Epithelial cell of proximal tubule (primary cell): ENCODE measurements at regions not wholly inside any gene's neighbourhood (a gene's known extent, or its start where the extent isn't known, plus 50 kb on each side); places are given as distances from the start of the nearest gene placed in this dataset.
"Not testable (repeated sequence)": the region's sequence is repeated elsewhere in the genome, so short reads cannot be mapped to it uniquely, and the experiment has no call there.

Experiments used
- DNase-seq: peaks from one replicate; pipeline ENCODE4 v3.0.0-alpha.2; 2011; ENCODE audit warnings: low read depth
- H3K4me3 ChIP-seq: 2 replicates; pipeline ENCODE4 v1.5.1; 2011; ENCODE audit warnings: low read depth, mild to moderate bottlenecking, low read length
- TF ChIP-seq, protein P1 (sequence below): conservative IDR thresholded peaks from 2 replicates; pipeline ENCODE4 v1.5.1; 2012; ENCODE audit warnings: low read depth, mild to moderate bottlenecking, low read length

DNA sequence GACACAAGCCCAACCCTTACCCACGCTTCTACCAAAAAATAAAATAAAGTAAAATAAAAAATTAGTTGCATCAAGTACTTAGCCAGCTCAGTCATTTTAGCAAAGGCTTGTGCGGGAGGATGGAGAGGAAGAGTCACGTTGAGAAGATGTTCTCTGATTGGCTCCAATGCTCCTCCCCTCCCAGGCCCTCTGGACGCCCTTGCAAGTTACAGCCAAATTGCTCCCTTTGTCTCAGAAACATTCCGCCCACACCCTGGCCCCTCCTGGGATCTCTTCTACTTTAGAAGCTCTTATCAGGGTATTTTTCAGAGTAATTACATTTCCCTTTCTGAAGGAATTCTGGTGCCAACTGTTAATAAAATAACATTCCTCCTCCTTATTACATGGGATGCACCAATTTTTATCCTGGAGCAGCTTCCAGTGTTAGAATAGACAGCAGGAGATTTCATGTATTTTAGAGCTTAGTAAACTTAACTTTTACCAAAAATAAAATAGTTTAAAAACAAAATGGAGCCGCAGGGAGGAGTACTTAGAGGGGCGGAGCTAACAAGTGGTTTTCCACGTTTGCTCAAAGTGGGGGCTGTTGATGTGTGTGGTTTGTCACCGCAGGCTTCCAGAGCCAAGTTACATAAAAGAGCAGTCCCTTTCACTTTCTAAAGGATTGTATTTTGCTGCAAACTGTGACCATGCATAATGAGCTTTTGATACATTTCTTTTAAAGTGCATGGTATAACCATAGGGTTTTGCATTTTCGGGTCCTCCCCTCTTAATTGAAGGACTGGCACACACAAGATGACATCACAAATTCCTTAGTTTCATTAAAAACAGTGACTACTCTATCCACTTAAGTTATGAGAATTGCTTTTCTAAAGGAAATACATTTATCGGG lies 71.7 kb upstream of the RAP1B start:
- DNase-seq, result no peak
- TF ChIP-seq, protein P1, sequence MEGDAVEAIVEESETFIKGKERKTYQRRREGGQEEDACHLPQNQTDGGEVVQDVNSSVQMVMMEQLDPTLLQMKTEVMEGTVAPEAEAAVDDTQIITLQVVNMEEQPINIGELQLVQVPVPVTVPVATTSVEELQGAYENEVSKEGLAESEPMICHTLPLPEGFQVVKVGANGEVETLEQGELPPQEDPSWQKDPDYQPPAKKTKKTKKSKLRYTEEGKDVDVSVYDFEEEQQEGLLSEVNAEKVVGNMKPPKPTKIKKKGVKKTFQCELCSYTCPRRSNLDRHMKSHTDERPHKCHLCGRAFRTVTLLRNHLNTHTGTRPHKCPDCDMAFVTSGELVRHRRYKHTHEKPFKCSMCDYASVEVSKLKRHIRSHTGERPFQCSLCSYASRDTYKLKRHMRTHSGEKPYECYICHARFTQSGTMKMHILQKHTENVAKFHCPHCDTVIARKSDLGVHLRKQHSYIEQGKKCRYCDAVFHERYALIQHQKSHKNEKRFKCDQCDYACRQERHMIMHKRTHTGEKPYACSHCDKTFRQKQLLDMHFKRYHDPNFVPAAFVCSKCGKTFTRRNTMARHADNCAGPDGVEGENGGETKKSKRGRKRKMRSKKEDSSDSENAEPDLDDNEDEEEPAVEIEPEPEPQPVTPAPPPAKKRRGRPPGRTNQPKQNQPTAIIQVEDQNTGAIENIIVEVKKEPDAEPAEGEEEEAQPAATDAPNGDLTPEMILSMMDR, result no peak
- no peak overlapping the region for H3K4me3 ChIP-seq

DNA sequence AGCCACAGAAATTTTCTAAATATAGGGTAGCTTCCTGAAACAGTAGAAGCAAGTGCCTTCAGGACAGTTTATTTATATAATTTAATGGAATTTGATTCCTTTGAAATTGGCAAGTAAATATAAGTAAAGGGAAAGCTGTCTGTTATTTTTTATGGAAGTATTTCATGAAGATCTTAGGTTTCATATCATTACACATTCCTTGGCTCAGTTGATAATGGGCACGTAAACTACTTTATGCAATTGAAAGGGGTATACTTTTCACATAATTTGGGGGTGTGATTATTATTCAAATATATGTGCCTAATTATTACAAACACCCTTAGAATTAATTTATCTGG lies 71.1 kb upstream of the RAP1B start:
- DNase-seq, result no peak
- H3K4me3 ChIP-seq, result no peak overlapping the region
- TF ChIP-seq, protein P1, result no peak

DNA sequence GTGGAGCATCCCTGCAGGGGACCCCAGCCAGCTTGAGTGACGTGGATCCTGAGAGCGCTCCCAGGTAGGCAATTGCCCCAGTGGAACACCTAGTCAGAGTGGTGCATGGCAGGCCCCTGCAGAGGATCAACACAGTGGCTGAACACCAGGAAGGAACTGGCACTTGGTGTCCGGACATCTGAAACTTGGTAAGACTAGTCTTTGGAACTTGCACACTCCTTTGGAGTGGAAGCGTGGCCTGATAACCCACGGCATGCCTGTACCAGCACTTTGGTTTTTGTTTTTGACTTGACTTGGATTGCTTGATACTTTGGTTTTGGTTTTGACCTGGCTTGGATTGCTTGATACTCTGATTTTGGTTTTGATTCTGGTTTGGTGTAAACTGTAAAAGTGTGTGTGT lies 69.9 kb upstream of the RAP1B start:
- not testable (repeated sequence) for H3K4me3 ChIP-seq, DNase-seq

DNA sequence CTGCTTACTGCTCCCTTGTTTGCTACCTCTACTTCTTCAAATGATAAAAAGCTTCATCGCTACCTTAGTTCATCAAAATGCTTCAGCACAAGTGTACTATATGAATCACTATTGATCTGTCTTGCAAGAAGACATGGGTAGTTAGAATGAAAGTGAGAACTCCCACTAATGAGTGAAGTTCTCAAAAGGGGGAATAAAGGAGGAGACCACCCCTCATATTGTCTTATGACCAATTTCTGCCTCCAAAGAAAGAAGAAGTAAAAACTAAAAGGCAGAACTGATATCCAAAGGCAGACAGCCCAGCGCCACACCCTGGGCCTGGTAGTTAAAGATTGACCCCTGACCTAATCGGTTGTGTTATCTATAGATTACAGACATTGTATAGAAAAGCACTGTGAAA lies 63.4 kb upstream of the RAP1B start:
- not testable (repeated sequence) for DNase-seq, H3K4me3 ChIP-seq

DNA sequence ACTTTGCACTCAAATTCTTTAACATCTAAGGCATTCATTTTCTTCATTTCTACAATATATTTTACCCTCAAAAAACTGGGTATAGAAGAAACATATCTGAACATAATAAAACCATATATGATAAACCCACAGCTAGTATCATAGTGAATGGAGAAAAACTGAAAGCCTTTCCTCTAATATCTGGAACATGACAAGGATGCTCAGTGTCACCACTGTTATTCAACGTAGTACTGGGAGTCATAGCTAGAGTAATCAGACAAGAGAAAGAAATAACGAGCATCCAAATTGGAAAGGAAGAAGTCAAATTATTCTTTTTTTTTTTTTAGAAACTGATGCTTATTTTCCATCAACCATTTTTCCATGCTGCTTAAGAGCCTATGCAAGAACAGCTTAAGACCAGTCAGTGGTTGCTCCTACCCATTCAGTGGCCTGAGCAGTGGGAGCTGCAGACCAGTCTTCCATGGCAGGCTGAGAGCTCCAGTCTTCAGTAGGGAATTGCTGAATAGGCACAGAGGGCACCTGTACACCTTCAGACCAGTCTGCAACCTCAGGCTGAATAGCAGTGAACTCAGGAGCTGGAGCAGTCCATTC lies 58.0 kb upstream of the RAP1B start:
- not testable (repeated sequence) for DNase-seq, H3K4me3 ChIP-seq

DNA sequence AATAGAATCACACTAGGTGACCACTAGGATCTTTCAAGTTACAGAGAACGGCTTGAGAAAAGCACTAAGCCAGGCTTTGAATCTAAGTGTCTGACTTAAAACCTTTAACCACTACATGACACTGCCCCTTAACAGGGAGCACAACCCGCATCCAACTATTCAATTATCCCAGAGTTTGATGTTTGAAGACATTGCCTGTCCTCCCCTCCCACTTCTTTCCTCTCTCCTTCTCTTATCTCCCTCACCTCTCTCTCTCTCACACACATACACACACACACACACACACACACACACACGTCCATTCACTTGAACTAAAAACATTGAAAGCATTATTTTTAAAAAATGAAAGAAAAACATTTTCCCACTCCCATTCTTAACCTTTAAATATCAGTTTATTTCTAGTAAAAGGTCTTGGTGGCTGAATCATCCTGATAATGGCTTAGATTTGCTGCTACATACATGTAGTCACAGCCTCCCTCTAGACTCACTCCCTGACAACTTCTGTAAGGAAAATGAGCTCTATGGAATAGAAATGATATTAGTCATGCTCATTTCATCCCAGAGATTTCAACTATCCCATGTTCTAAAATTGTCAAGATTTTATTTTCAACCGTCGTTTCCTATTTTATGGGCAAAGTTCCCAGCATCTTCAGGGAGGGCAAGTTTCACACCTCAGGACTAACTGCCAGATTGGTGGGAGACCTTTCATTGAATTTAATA lies 53.5 kb upstream of the RAP1B start:
- H3K4me3 ChIP-seq, result no peak overlapping the region
- TF ChIP-seq, protein P1, result no peak
- no peak for DNase-seq

DNA sequence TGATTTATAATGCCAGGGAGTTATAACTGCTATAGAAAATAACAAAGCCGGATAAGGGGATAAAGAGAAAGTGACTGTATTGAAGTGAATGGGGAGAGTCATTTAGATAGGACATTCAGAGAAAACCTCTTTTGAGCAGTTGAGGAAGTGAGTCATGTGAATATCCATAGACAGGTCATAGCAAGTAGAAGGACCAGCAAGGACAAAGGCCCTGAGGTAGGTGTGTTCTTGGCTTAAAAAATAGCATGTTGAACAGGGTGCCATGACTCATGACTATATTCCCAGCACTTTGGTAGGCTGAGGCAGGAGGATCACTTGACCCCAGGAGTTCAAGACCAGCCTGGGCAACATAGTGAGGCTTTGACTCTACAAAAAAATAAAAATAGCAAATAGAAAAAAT lies 51.5 kb upstream of the RAP1B start:
- no peak for DNase-seq
- H3K4me3 ChIP-seq, result no peak overlapping the region
- TF ChIP-seq, protein P1, result no peak

DNA sequence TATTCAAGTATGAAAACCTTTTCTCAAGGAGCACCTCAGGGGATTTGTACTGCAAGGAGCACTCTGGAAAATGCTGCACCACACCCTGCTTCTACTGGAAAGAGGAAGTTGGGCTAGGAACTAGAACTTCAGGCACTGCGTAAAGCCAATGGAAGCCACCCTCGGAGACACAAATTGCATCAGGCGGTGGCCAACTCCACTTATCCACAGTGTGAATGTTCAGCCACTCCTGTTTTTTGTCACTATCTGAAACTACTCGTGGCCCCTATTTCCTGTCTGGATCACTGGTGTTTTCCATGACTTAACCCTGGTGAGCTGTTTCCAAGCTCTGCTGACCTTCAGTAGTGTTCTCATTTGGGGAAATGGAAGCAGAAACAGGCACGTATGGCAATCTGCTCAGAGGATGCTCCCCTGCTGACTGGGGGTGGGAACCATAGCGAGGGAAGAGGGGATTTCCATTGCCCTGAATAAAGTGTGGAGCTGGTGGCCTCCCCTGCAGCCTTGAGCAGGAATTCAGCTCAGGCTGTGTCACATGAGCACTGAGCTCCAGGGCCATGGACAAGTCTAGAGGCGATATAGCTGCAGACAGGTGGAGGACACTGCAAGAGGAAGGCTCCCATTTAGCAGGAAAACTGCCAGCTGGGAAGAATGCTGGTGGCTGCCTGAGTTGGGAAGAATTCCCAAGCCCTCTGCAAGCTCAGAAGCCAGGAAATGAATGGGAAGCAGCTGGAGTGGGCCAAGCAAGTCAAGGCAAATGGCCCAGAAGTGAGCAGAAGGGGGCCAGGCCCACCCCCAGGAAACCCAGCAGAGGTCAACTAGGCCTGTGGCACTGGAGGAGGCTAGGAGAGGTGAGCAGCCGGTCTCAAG lies 50.5 kb upstream of the RAP1B start:
- TF ChIP-seq, protein P1, result no peak
- H3K4me3 ChIP-seq, result no peak overlapping the region
- DNase-seq, result no peak
